ENCODE measurements at regions not wholly inside any gene's neighbourhood (a gene's known extent, or its start where the extent isn't known, plus 50 kb on each side); places are given as distances from the start of the nearest gene placed in this dataset.
"Not testable (repeated sequence)": the region's sequence is repeated elsewhere in the genome, so short reads cannot be mapped to it uniquely, and the experiment has no call there.

DNA sequence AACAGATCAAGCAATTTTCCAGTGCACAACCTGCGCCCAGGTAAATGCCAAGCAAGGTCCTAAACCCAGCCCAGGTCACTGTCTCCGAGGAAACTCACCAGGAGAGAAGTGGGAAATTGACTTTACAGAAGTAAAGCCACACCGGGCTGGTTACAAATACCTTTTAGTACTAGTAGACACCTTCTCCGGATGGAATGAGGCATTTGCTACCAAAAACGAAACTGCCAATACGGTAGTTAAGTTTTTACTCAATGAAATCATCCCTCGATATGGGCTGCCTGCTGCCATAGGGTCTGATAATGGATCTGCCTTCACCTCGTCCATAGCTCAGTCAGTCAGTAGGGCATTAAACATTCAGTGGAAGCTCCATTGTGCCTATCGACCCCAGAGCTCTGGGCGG lies 459.0 kb upstream of the HTR1E start:
- TF ChIP-seq, protein P1, sequence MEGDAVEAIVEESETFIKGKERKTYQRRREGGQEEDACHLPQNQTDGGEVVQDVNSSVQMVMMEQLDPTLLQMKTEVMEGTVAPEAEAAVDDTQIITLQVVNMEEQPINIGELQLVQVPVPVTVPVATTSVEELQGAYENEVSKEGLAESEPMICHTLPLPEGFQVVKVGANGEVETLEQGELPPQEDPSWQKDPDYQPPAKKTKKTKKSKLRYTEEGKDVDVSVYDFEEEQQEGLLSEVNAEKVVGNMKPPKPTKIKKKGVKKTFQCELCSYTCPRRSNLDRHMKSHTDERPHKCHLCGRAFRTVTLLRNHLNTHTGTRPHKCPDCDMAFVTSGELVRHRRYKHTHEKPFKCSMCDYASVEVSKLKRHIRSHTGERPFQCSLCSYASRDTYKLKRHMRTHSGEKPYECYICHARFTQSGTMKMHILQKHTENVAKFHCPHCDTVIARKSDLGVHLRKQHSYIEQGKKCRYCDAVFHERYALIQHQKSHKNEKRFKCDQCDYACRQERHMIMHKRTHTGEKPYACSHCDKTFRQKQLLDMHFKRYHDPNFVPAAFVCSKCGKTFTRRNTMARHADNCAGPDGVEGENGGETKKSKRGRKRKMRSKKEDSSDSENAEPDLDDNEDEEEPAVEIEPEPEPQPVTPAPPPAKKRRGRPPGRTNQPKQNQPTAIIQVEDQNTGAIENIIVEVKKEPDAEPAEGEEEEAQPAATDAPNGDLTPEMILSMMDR (conservative IDR thresholded peaks at IDR 0.05 in 1 of 2, IDR thresholded peaks at IDR 0.05 in 1 of 2; ENCODE audit: low read depth in 1 of 2, low read length in 2 of 2) = not testable (repeated sequence)
- not testable (repeated sequence) for TF ChIP-seq EZH2 (IDR thresholded peaks at IDR 0.05; ENCODE audit: low read length, missing control alignments)

Measured in fibroblast of lung (primary cell).